Breast epithelium (tissue), 4 donors: ENCODE measurements at regions not wholly inside any gene's neighbourhood (a gene's known extent, or its start where the extent isn't known, plus 50 kb on each side); places are given as distances from the start of the nearest gene placed in this dataset.

Experiments
- DNase-seq, 2 donors: peaks; one replicate each; pipeline ENCODE4 v3.0.0-alpha.2; 2019; ENCODE audit warnings: low spot score in 2 of 2
- H3K27ac ChIP-seq, 2 donors: fragments of 200-600 bp; sonication (generic) in 1 of 2; one replicate each; pipeline ENCODE4 v1.5.1; 2016 to 2019; ENCODE audit warnings: mild to moderate bottlenecking in 1 of 2
- H3K27me3 ChIP-seq, 2 donors: fragments of 200-600 bp; sonication (generic) in 1 of 2; one replicate each; pipeline versions ENCODE4 v1.5.1 to v1.6.0; 2017 to 2019; ENCODE audit warnings: control low read depth in 1 of 2, mild to moderate bottlenecking in 1 of 2
- H3K36me3 ChIP-seq: fragments of 200-600 bp; one replicate; pipeline ENCODE4 v1.5.1; 2019
- H3K4me1 ChIP-seq, 2 donors: fragments of 200-600 bp; sonication (generic); one replicate each; pipeline ENCODE4 v1.5.1; 2016 to 2019; ENCODE audit warnings: control low read depth in 1 of 2
- H3K4me3 ChIP-seq, 3 donors: fragments of 200-600 bp; sonication (generic); 1 replicate in 2 of 3; 2 replicates in 1 of 3; pipeline ENCODE4 v1.5.1; 2016 to 2019; ENCODE audit warnings: mild to moderate bottlenecking in 3 of 3, moderate library complexity in 2 of 3
- H3K9me3 ChIP-seq, 2 donors: fragments of 200-600 bp; sonication (generic) in 1 of 2; one replicate each; pipeline ENCODE4 v1.5.1; 2016 to 2019; ENCODE audit warnings: control low read depth in 1 of 2
- CTCF ChIP-seq, 3 donors: fragments of 450-650 bp; IDR thresholded peaks; one replicate each; pipeline ENCODE4 v1.5.1; 2016 to 2017; ENCODE audit warnings: antibody characterized with exemption in 3 of 3, mild to moderate bottlenecking in 3 of 3, moderate library complexity in 3 of 3
- POLR2A ChIP-seq: fragments of 450-650 bp; IDR thresholded peaks from one replicate; pipeline ENCODE4 v1.6.1; 2016; ENCODE audit warnings: antibody characterized with exemption, mild to moderate bottlenecking, moderate library complexity
- POLR2AphosphoS5 ChIP-seq, 3 donors: sonication (generic); formaldehyde crosslinking; IDR thresholded peaks; one replicate each; pipeline ENCODE4 v1.6.1; 2017; ENCODE audit warnings: antibody characterized with exemption in 3 of 3
- intact Hi-C: fragments of 100-400 bp; cut with DNase I; formaldehyde crosslinking; loops from one replicate; pipeline ENCODE4 v1.15.1; 2023; ENCODE audit warnings: low total_unique reads

GRCh38 chr10:129194181-129194870 lies 272.7 kb upstream of the MGMT start:
- intact Hi-C loops: no loop called here
- TF ChIP-seq POLR2AphosphoS5 (IDR thresholded peaks at IDR 0.05) (no peak), CTCF (IDR thresholded peaks at IDR 0.05) (no peak), POLR2A (no peak)
- no peak for DNase-seq
- Histone ChIP-seq H3K36me3 (no peaks in the 10 kb centered on the region), H3K27ac (no peak overlapping the region), H3K4me1 (no peaks in the 10 kb centered on the region), H3K27me3 (no peaks in the 10 kb centered on the region), H3K9me3 (no peaks in the 10 kb centered on the region), H3K4me3 (no peak overlapping the region)

- TF ChIP-seq CTCF (IDR thresholded peaks at IDR 0.05): no peak
- TF ChIP-seq POLR2A: no peak
- no peaks in the 10 kb centered on the region for H3K9me3 ChIP-seq
- intact Hi-C loops: no loop called here
- H3K27me3 ChIP-seq: no peaks in the 10 kb centered on the region
- no peaks in the 10 kb centered on the region for H3K4me1 ChIP-seq
- no peaks in the 10 kb centered on the region for H3K36me3 ChIP-seq
- H3K4me3 ChIP-seq: no peak overlapping the region
- no peak for DNase-seq
- no peak overlapping the region for H3K27ac ChIP-seq
Observed at GRCh38 chr10:129199826-129200225, 267.2 kb upstream of the MGMT start.

GRCh38 chr10:129203819-129204218 lies 263.2 kb upstream of the MGMT start:
- H3K4me3 ChIP-seq: no peak overlapping the region
- TF ChIP-seq CTCF (IDR thresholded peaks at IDR 0.05) (no peak), POLR2AphosphoS5 (IDR thresholded peaks at IDR 0.05) (no peak), POLR2A (no peak)

GRCh38 chr10:129207297-129207696 lies 259.7 kb upstream of the MGMT start:
- Histone ChIP-seq H3K27me3 (peaks cover 0 to 5% of the 10 kb centered on the region in 2 donors), H3K4me1 (peaks cover 0 to 5% of the 10 kb centered on the region in 2 donors), H3K9me3 (no peaks in the 10 kb centered on the region), H3K36me3 (no peaks in the 10 kb centered on the region), H3K27ac (no peak overlapping the region), H3K4me3 (peak overlapping the region in 1 of 3 donors; percentile 15)
- DNase-seq: peak in 1 of 2 donors; percentile 24
- intact Hi-C loops: no loop called here
- TF ChIP-seq POLR2AphosphoS5 (IDR thresholded peaks at IDR 0.05): no peak
- no peak for TF ChIP-seq POLR2A
- TF ChIP-seq CTCF (IDR thresholded peaks at IDR 0.05): no peak

More at GRCh38 chr10:129203819-129204218, 263.2 kb upstream of the MGMT start:
- peaks cover 0 to 5% of the 10 kb centered on the region in 2 donors for H3K27me3 ChIP-seq
- no peak overlapping the region for H3K27ac ChIP-seq
- intact Hi-C loops: no loop called here
- peaks cover 0 to 5% of the 10 kb centered on the region in 2 donors for H3K4me1 ChIP-seq
- H3K9me3 ChIP-seq: no peaks in the 10 kb centered on the region
- DNase-seq: no peak
- no peaks in the 10 kb centered on the region for H3K36me3 ChIP-seq

- TF ChIP-seq POLR2AphosphoS5 (IDR thresholded peaks at IDR 0.05) (no peak), POLR2A (no peak), CTCF (IDR thresholded peaks at IDR 0.05) (no peak)
- Histone ChIP-seq H3K36me3 (no peaks in the 10 kb centered on the region), H3K27ac (no peak overlapping the region), H3K4me3 (no peak overlapping the region), H3K4me1 (peaks cover 0 to 5% of the 10 kb centered on the region in 2 donors), H3K9me3 (no peaks in the 10 kb centered on the region), H3K27me3 (peaks cover 0 to 5% of the 10 kb centered on the region in 2 donors)
- intact Hi-C loops: no loop called here
- DNase-seq: no peak
Observed at GRCh38 chr10:129210876-129211275, 256.2 kb upstream of the MGMT start.
